GM18909 (cell line): ENCODE measurements at regions not wholly inside any gene's neighbourhood (a gene's known extent, or its start where the extent isn't known, plus 50 kb on each side); places are given as distances from the start of the nearest gene placed in this dataset.

Source experiments
- ATAC-seq: cut with Tn5 transposase; IDR thresholded peaks from one replicate; pipeline ENCODE4 v1.9.1; 2021; ENCODE audit warnings: mild to moderate bottlenecking; ENCODE audit not compliant: unreplicated experiment, poor library complexity

DNA sequence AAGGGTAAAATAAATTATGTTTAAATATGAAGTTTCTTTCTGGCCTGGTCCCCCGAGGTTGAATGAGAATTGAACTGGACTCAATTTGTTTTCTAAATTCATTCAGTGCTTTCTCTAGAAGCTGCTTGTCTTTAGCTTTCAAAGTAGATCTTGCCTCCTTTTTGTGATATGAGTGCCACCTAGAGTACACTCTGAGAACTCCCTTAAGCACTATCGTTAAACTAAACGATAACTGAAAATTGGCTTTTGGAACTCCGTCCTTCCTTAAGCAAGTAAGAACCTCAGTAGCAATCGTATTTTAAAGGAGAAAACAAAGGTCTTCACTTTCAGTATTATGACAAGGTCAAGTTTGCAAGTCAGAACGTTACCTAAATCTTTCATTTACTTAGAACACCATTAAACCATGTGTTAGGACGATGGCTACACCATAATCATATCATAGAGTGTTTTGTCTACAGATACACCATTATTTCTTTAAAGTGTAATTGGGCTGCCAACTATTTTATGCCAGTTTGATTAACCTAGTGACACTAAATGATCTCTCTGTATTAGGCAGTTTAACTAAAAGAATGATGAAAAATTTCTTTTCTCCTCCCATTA, 364.8 kb downstream of the SNAPC1 start:
- peak; percentile 81 for ATAC-seq

DNA sequence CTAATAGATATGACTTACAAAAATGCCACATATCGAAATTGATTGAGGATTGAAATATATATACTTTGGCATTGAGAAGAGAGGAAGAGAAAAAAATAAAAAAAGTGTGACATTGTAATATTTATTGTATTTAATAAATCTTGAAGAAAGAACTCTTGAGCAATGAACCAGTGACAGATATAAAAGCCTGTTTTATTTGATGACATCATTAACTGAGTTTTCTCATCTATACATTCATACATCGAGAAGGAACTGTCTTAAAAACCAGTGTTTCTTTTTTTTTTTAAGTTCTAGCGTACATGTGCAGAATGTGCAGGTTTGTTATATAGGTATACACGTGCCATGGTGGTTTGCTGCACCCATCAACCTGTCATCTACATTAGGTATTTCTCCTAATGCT, 368.2 kb downstream of the SNAPC1 start:
- ATAC-seq, result no peak

DNA sequence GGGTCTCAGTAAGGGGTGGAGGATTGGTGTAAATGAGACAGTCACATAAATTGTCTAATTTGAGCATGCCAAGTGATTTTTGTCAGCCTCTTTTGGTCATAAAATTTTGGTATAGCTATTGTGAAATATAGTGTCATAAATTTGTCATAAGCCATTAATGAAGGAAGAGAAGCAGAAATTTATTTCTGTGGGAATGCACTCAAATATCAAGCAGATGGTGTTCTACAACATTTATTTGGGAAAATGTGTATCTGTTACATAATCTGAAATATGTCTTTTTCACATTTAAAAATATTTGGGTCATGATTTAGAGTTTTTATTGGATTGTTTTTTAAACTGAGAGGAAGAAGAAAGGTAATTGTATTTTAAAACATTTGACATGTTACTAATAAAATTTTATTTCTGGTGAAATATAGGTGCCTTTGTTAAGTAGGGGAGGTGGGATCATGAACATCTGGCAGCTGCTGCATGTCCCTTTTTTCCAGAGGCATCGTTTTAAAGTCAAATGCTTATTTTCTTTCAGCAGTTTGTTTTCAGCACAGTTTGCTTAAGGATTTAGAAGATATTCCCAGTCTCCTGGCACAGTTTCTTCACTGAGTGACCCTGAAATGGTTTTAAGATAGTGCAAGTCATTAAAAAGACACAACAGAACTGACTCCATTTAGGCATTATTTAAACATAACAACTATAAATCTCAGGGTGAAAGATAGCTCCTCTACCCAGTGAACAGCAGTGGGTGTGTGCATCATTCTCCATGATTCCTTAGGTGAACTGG, 371.7 kb downstream of the SNAPC1 start:
- no peak for ATAC-seq

DNA sequence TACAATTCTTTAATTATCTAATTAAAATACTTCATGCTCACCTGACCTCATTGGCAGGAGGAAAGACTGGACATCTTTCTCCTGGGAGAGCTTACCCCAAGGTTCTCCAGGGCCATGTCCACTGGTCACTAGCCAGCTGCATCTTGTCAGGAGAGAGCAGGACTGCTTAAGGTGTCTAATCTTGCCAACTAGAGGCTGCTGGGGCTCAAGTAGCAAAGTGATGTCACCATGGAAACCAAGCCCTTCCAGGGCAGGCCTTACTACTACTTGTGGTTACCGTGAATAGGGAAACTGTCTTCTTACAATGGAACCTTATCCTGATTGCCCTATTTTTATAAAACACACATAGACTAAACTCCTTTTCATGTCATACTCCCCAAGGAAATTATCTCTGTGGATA, 376.4 kb downstream of the SNAPC1 start:
- ATAC-seq, result no peak

DNA sequence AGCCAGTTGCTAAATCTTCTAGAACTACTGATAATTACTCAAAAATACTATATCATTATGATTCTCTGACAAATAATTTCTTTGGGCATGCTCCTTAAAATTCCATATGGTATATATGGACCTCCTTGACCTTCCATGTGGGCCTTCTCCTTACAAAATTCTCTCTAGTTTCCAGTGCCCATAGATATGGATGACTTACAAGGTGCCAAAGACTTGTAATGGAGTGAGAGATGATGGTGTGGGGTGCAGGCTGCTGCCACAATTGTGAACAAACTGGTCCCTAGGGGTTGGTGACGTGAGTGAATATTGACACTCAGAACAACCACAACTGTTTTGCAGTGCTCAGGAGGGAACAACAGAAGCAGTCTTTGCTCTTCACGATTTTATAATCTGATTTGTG, 378.9 kb downstream of the SNAPC1 start:
- ATAC-seq, result no peak

DNA sequence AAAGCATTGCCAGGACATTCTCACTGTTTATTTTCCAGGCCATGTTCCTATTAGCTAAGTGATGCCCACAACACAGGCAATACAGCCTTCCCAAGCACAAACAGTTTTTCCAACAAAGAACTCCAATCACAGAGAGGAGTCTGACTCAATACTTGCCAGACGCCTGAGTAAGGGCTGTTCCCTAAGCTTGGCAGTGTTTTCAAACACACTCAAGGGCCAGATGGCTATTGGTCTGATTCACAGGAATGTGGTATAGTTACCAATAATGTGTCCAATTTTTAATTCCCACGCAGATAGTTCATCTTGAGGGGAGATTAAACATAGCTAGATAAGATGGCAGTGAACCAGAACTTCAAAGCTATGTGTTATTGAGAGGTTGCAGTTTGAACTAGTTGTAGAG, 381.0 kb downstream of the SNAPC1 start:
- ATAC-seq, result no peak

DNA sequence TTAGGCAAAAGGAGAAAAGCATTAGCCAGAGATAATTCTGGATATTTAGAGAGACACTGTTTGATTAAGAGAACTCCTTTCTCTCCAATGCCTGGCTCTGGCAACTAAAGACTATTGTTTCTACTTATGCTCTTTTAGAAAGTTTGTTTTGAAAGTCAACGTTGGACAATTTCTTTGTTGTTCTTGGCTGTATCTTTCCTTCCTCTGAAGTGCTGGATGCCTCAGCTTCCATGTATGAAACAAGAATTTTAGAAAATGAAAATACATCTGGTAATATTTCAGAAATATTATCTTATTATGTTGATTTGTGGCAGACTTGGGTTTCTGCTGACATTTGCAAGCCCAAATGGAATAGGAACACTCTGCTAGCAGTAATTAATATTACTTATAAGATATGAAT, 382.6 kb downstream of the SNAPC1 start:
- no peak for ATAC-seq

DNA sequence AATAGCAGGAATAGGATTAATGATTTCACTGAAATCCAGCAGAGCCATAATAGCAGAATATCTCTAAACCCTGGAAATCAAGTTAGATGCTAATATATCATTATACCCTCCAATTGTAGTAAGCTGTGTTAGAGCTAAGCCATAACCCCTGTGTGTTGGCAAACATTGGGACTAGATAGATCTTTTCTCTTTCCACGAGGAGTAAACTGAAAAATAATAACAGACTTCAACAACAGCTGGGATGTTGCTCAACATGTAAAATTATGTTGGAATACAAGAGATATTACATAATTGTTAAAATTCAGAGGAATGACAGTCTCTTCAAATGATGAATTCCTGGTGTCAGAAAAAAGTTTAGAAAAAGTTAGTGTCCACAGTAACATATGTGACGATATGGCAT, 383.8 kb downstream of the SNAPC1 start:
- ATAC-seq, result no peak

DNA sequence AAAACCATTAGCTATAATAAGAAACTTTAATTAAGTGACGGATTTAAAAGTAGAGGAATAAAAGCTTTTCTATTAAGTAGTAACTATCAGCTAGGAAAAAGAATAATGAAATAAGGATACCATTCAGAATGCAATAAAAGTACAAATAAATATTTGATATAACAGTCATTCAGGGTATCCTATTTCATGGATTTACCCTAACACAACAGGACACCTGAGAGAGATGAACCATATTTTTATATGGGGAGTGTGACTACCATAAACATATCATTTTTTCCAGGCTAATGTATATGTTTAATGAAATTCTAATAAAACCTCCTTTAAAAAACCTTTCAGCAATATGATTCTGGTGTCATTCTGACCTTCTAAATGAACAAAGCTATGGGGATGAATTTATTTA, 393.8 kb downstream of the SNAPC1 start:
- no peak for ATAC-seq

DNA sequence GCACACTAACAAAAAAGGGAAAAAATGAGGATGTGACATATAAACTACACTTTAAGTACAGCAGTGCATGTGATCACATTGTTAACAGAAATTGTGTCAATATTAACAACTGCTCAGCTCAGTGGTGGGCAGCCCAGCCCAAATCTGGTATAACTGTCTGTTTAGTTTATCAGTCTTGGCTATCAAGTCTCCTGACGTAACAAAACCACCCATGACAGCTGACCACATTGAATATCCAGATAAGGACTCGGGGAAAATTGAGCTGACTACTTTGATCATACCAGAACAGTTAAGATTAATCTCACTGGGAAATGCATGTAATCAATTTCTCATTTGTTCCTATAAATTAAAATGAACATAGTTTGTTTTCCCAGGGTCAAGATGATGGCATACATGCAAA, 396.6 kb downstream of the SNAPC1 start:
- ATAC-seq, result no peak

DNA sequence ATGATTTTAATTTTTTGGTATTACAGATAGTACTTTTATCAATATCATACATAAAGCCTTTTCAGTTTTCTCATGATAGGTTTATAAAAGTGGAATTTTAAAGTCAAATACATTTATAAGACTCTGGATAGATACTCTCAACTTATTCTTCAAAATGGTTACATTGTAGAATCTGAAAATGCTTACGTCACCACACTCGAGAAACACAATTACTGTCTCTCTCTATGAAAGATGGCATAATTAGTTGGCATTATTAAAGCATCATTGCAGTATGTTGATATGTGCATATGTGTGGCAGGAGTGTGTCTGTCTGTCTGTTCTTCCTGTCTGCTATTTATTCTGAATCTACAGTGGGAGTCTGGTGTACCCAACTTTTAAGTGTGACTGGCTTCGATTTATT, 397.1 kb downstream of the SNAPC1 start:
- no peak for ATAC-seq

DNA sequence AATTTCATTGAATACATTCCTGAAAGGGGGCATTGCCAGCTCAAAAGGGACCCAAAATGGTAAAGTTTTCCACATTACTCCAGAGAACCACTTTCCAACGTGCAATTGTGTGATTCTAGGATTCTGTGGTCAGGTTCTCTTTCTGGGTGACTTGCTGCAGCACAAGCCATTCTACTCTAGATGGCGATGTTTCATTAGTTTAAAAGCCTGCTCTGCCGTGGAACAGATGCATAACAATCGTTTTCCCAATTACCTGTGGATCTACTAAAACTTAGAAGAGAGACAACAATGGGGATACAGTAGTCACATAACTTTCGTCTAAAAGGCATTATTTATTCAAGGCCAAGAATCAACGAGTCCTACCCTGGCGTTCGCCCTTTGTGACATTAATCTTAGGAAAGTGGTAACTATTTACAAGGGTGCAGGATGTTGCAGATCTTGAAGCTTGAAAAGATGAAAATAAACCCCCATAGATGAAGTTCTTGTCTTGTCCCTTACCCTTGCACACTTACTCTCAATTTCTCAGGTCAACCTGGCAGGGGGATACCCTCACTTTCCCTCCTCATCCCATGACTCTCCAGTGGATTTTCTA, 400.9 kb downstream of the SNAPC1 start:
- ATAC-seq, result peak; percentile 71

DNA sequence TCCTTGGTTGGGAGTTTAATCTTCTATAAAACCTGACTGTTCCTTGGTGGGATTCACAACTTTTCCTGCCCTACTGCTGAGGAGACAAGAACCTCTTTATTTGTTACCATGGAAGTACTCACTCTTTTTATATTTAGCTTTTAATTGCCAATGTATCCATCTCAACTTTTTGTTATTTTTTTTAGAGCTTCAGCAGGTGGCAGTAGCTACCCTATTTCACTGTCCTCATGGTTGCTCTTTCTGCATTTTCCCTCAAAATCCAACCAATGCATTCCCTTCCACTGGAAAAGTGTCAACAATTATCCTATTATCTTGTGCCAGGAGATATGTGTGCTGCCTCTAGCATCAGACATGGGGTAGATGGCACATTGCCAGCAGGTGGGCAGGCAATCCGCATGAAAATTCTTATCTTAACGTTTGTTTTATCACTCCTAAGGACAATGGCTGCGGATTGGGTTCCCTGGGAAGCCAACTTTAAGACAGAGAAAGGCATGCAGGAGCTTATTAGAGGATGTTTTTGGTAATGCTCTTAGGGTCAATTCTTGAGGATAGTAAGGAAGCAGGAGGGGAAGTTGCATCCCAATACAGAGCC, 406.4 kb downstream of the SNAPC1 start:
- no peak for ATAC-seq

DNA sequence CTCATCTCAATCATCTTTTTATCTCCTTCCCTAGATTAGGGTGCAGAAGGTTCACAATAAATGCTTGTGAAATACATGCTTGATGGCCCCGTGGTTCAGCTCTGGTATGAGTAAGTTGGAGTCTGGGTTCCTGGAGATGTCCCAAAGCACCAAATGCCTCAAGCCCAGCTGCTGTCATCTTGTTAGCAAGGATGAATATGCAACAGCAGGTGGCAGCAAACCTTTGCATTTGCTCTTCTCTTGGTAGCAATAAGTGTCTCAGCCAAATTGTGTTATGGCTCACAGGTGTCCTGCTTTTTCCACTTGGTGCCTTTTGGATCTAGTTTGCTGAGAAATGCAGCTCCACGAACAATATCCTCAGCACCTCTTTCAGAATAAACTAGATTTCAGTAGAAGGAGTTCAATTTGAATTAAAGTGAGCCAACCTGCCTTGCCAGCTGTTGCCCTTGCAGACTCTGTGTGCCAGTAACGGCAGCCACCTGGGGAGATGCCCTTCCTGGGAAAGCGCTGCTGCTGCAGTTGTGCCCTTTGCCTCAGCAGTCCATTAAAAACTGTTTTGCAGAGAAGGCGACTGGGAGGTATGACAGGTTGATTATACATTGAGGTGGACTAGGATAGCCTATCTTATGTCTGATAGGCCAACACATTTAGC, 417.3 kb downstream of the SNAPC1 start:
- ATAC-seq, result peak; percentile 60

DNA sequence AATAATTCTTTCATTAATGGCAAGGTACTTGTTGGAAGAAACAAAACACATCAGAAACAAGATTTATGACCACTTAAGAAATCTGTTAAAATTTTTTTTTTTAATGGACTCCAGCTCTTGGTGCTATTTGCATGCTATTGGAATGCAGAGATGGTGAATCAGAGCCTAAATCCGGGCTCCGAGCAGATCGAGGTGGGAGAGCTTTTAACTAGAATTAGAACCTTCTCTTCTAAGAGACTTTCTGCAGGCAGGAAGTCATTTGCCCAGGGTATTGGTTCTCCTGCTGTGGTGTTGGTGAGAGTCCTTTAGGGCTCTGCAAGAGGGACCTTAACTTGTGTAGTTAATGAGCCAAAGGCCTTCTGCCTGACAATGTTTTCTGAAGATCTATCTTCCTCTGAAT, 419.4 kb downstream of the SNAPC1 start:
- ATAC-seq, result no peak

DNA sequence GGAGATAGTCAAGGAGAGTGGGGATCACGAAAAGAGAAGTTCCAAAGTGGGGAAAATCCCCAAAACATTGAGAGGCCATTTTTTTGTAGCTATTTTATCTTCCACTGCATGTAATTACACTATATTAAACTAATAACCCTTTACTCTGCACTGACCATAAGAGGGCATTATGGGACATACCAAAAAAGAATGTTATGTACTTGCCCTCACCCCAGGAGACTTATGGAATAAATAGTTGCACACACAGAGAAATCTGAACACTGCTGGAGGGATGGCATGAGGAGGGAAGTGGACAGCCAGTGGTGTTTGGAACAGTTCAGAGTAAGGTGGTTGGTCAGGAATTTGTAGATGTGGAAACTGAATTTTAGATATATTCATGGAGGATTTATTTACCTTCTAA, 422.9 kb downstream of the SNAPC1 start:
- ATAC-seq, result no peak

DNA sequence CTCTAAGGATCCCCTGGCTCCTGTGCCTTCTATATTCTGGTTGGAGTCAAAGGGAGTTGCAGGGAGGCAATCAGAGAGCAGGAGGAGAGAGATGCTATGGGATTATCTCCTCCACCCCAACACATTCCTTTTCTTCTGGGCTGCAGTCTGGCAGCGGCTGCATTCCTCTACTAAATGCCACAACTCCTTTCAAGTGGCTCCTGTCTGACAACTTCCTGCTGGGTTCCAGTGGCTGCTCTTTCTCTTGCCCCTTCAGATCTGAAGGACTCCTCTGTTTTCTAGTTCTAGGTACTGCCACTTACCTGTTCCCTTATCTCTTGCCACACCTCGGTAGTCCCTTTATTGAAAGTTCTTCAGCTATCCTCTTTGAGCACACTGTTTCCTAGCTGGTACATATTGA, 425.0 kb downstream of the SNAPC1 start:
- ATAC-seq, result no peak

DNA sequence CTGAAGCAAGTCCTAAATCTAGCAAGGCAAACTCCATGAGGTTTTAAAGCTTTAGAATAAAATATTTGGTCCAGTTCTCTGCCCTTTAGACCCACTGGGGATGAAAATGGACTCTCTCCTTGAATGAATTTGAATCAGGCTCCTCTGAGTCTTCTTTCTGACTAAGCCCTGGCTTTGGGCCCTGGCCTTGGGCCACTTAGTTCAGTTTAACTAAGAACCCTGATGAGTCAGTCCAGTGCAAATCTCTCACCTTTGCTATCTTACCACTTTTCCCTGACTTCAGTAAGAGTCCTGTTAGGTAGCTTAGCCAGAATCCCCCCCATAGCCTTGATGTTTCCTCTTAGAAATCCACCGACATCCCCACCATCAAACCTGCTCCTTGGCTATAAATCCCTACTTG, 427.5 kb downstream of the SNAPC1 start:
- ATAC-seq, result no peak

DNA sequence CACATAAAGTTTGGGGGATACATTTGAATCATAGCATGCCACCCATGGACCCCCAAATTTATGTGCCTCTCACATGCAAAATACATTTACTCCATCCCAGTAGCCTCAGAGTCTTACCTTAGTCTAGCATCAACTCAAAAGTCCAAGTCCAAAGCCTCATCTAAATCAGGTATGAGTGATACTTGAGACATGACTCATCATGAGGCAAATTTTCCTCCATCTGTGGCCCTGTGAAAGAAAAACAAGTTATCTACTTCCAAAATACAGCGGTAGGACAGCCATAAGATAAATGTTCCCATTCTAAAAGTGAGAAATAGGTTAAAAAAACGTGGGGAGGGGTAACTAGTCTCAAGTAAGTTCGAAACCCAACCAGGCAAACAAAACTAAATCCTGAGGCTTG, 444.2 kb downstream of the SNAPC1 start:
- no peak for ATAC-seq

DNA sequence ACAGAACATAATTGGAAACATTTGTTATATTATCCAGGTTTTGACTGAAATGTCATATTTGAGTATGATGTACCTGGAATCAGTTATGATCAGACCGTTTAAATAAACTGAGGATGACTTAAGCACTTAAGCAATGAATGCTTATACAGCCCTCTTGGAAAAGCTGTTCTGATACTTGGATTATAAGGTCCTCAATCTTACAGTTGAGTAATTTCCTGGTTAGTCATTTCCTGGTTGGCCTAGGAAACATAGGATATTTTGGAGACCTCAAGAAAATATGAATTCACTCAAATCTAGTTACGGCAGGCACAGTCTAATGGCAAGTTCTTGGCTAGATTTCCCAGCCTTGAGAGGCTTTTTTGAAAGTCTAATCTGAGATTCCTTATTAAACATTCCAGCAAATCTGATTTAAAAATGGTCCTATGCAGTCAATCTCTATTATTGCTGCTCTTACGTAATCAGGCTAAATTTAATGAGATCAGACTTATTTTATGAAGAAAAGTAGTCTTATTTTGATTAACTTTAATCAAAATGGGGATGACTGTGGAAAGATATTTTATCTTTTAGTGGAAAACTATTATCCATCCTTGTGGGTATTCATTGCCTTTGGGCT, 447.2 kb downstream of the SNAPC1 start:
- no peak for ATAC-seq

DNA sequence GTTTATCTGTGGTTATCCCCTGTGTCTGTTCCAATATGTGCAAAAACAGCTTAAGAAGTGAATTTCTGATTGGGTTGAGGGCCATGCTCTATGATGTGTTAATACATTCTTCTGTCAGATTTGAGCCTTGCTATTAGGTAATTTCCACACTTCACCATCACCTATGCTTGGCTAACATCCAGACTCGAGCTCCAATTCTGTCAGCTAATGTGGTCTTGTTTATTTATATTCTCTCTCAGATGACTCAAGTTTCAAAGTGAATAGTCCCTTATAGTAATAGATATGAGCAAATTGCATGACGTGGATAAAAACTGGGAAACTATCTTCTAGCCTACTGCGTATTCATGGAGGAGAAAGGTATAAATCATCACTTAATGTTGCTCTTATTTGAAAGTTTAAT, 451.3 kb downstream of the SNAPC1 start:
- ATAC-seq, result no peak
